OCI-LY1 (cell line): ENCODE measurements at regions not wholly inside any gene's neighbourhood (a gene's known extent, or its start where the extent isn't known, plus 50 kb on each side); places are given as distances from the start of the nearest gene placed in this dataset.

Experiments
- H2AFZ ChIP-seq: fragments of 200-600 bp; sonication (generic), shearing (Covaris generic); 2 replicates; pipeline ENCODE4 v1.6.0; 2014; ENCODE audit warnings: antibody characterized with exemption, mild to moderate bottlenecking, low read length
- H3F3A ChIP-seq: fragments of 200-600 bp; sonication (generic), shearing (Covaris generic); 2 replicates; pipeline ENCODE4 v1.6.0; 2014; ENCODE audit warnings: mild to moderate bottlenecking, antibody characterized with exemption, low read length, moderate library complexity; ENCODE audit not compliant: insufficient read depth
- H3K27ac ChIP-seq: fragments of 200-600 bp; sonication (generic); 2 replicates; pipeline ENCODE4 v1.5.1; 2014; ENCODE audit warnings: low read length, mixed run types, mild to moderate bottlenecking, low read depth; ENCODE audit not compliant: poor library complexity, severe bottlenecking
- H3K27me3 ChIP-seq: fragments of 200-600 bp; sonication (generic); 2 replicates; pipeline ENCODE4 v1.6.0; 2014; ENCODE audit warnings: antibody characterized with exemption, mild to moderate bottlenecking, low read length, moderate library complexity; ENCODE audit not compliant: insufficient read depth
- H3K36me3 ChIP-seq: fragments of 200-600 bp; sonication (generic); 2 replicates; pipeline ENCODE4 v1.6.1; 2014; ENCODE audit warnings: mild to moderate bottlenecking, antibody characterized with exemption, low read length, moderate library complexity, mixed read lengths; ENCODE audit not compliant: insufficient read depth
- H3K4me1 ChIP-seq: fragments of 200-600 bp; sonication (generic); 2 replicates; pipeline ENCODE4 v1.5.1; 2014; ENCODE audit warnings: mild to moderate bottlenecking, low read length, moderate library complexity; ENCODE audit not compliant: insufficient read depth, severe bottlenecking
- H3K4me2 ChIP-seq: fragments of 200-600 bp; sonication (generic), shearing (Covaris generic); 2 replicates; pipeline ENCODE4 v1.6.1; 2014; ENCODE audit warnings: low read length
- H3K4me3 ChIP-seq: fragments of 200-600 bp; sonication (generic); 2 replicates; pipeline ENCODE4 v1.5.1; 2014; ENCODE audit warnings: low read length, low read depth, mild to moderate bottlenecking, mixed read lengths; ENCODE audit not compliant: poor library complexity, severe bottlenecking
- H3K79me2 ChIP-seq: fragments of 200-600 bp; shearing (Covaris generic); 2 replicates; pipeline ENCODE4 v1.6.1; 2016; ENCODE audit warnings: mixed run types, low read length, mixed read lengths; ENCODE audit not compliant: insufficient read depth
- H3K9ac ChIP-seq: fragments of 200-600 bp; sonication (generic), shearing (Covaris generic); 2 replicates; pipeline ENCODE4 v1.6.1; 2014; ENCODE audit warnings: mild to moderate bottlenecking, low read length, mixed read lengths
- H3K9me2 ChIP-seq: fragments of 200-600 bp; sonication (generic), shearing (Covaris generic); 2 replicates; pipeline ENCODE4 v1.6.1; 2014; ENCODE audit warnings: low read depth, mild to moderate bottlenecking, low read length, mixed read lengths
- H3K9me3 ChIP-seq: fragments of 200-600 bp; shearing (Covaris generic); 2 replicates; pipeline ENCODE4 v1.6.1; 2014; ENCODE audit warnings: low read length, mixed read lengths
- H4K20me1 ChIP-seq: fragments of 200-600 bp; sonication (generic), shearing (Covaris generic); 2 replicates; pipeline ENCODE4 v1.6.0; 2016; ENCODE audit warnings: mild to moderate bottlenecking, low read length; ENCODE audit not compliant: insufficient read depth
- EZH2 ChIP-seq: fragments of 200-600 bp; sonication (generic), shearing (Covaris generic); IDR thresholded peaks from 2 replicates; pipeline ENCODE4 v1.8.0; 2017; ENCODE audit warnings: borderline replicate concordance, mixed run types, mild to moderate bottlenecking, antibody characterized with exemption, low read length, moderate library complexity, mixed read lengths
- TF ChIP-seq, protein P1 (sequence below): fragments of 200-600 bp; sonication (generic), shearing (Covaris generic); IDR thresholded peaks from 2 replicates; pipeline ENCODE4 v1.5.1; 2017; ENCODE audit warnings: mild to moderate bottlenecking, antibody characterized with exemption, low read length, moderate library complexity, mixed read lengths

DNA sequence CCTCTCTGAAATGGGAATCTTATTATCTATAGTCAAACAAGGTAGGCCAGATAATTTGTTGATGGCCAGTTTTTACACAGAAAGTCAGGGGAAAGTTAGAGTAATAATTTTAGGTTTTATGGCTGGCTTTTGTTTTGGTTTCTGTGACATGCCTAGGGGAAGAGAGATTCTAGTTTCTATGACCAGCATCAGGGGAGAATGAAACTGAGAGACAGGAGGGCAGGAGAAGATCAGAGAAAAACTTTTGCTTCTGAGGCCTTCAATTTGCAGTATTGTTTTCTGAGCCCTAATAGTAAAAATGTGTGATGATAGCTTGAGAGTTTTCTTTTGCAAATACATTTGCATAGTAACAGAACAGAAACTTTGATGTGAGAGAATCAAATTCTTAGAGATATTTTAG lies 564.3 kb downstream of the ZNF608 start:
- TF ChIP-seq EZH2: no peak
- TF ChIP-seq, protein P1, sequence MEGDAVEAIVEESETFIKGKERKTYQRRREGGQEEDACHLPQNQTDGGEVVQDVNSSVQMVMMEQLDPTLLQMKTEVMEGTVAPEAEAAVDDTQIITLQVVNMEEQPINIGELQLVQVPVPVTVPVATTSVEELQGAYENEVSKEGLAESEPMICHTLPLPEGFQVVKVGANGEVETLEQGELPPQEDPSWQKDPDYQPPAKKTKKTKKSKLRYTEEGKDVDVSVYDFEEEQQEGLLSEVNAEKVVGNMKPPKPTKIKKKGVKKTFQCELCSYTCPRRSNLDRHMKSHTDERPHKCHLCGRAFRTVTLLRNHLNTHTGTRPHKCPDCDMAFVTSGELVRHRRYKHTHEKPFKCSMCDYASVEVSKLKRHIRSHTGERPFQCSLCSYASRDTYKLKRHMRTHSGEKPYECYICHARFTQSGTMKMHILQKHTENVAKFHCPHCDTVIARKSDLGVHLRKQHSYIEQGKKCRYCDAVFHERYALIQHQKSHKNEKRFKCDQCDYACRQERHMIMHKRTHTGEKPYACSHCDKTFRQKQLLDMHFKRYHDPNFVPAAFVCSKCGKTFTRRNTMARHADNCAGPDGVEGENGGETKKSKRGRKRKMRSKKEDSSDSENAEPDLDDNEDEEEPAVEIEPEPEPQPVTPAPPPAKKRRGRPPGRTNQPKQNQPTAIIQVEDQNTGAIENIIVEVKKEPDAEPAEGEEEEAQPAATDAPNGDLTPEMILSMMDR: no peak
- H3K4me2 ChIP-seq: no peak overlapping the region
- H3F3A ChIP-seq: no peaks in the 10 kb centered on the region

GRCh38 chr5:124180875-124181461 lies 565.5 kb downstream of the ZNF608 start:
- Histone ChIP-seq H3K4me2 (no peak overlapping the region), H4K20me1 (no peaks in the 10 kb centered on the region), H3K9ac (no peak overlapping the region), H3K4me3 (no peak overlapping the region), H3K27ac (no peak overlapping the region), H2AFZ (no peak overlapping the region), H3K9me3 (peaks cover 3% of the 10 kb centered on the region; the same call in 1 of the 2 replicates), H3F3A (no peaks in the 10 kb centered on the region), H3K27me3 (no peaks in the 10 kb centered on the region), H3K79me2 (no peaks in the 10 kb centered on the region), H3K4me1 (peaks cover 6% of the 10 kb centered on the region), H3K36me3 (no peaks in the 10 kb centered on the region), H3K9me2 (no peaks in the 10 kb centered on the region)
- TF ChIP-seq EZH2: no peak
- TF ChIP-seq, protein P1: no peak

More for the DNA sequence above, 564.3 kb downstream of the ZNF608 start:
- H2AFZ ChIP-seq: no peak overlapping the region
- no peak overlapping the region for H3K27ac ChIP-seq
- no peak overlapping the region for H3K4me3 ChIP-seq
- H3K9me2 ChIP-seq: no peaks in the 10 kb centered on the region
- no peaks in the 10 kb centered on the region for H3K27me3 ChIP-seq
- no peaks in the 10 kb centered on the region for H4K20me1 ChIP-seq
- H3K9ac ChIP-seq: no peak overlapping the region
- peaks cover 6% of the 10 kb centered on the region for H3K4me1 ChIP-seq
- H3K9me3 ChIP-seq: peaks cover 3% of the 10 kb centered on the region; the same call in 1 of the 2 replicates
- H3K36me3 ChIP-seq: no peaks in the 10 kb centered on the region
- no peaks in the 10 kb centered on the region for H3K79me2 ChIP-seq

DNA sequence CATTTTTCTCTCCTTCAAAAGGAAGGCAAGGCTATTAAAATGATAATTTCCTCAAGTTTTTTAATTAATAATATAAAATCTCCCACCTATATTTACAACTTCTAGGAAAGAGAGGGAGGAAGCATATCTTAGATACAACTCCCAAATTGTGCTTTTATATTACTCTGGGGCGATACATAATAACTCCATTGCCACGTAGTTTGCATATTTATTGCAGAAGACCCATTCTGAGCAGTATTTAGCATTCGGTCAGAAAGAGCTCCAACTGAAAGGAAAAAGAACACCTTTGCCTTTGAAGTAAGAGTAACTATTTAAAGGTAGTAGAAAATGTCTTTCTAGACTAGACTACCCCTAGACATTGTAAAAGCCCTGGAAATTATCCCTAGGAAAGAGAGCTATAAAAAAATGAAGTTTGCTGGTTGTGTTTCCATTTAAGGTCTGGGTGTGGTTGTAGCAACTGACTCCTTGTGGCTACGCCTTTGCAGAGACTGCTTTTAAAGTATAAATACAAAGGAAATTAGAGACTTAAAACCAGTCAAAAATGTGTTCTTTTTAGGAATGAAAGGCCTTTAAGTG lies 566.1 kb downstream of the ZNF608 start:
- Histone ChIP-seq H3K79me2 (no peaks in the 10 kb centered on the region), H3K36me3 (no peaks in the 10 kb centered on the region), H3K27me3 (no peaks in the 10 kb centered on the region), H3K9ac (no peak overlapping the region), H3K27ac (no peak overlapping the region), H3K4me1 (peaks cover 6% of the 10 kb centered on the region), H3K4me3 (no peak overlapping the region), H3K9me2 (no peaks in the 10 kb centered on the region), H4K20me1 (no peaks in the 10 kb centered on the region), H3F3A (no peaks in the 10 kb centered on the region), H3K9me3 (peaks cover 3% of the 10 kb centered on the region; the same call in 1 of the 2 replicates), H3K4me2 (no peak overlapping the region), H2AFZ (no peak overlapping the region)
- TF ChIP-seq EZH2: no peak
- TF ChIP-seq, protein P1: no peak
